GM12878 (cell line): ENCODE measurements at regions not wholly inside any gene's neighbourhood (a gene's known extent, or its start where the extent isn't known, plus 50 kb on each side); places are given as distances from the start of the nearest gene placed in this dataset.
"Not testable (repeated sequence)": the region's sequence is repeated elsewhere in the genome, so short reads cannot be mapped to it uniquely, and the experiment has no call there.

Experiments
- ATAC-seq: fragments of 200-7000 bp; cut with Tn5 transposase; 3 replicates; pipeline ENCODE4 v1.9.1; 2020; ENCODE audit warnings: mild to moderate bottlenecking, moderate library complexity
- BruUV-seq: library from RNA; stranded (reverse); fragments of 400-500 nt; replicated peaks from 2 replicates; lab custom pipeline; 2021; lab: Mats Ljungman, UMichigan
- CTCF ChIA-PET: fragments of 300-600 bp; sonication (Branson Sonifier 250); formaldehyde crosslinking; extraction: SDS; loops from one replicate; lab custom pipeline; 2021; ENCODE audit warnings: inconsistent platforms; lab: Yijun Ruan, JAX
- POLR2A ChIA-PET: fragments of 350-600 bp; formaldehyde crosslinking; extraction: SDS; loops from one replicate; lab custom pipeline; 2021; ENCODE audit warnings: inconsistent platforms; lab: Charles Lee
- RAD21 ChIA-PET: fragments of 300-600 bp; sonication (Branson Sonifier 250); formaldehyde crosslinking; loops from one replicate; lab custom pipeline; 2023; ENCODE audit warnings: antibody characterized with exemption; ENCODE audit not compliant: unreplicated experiment; lab: Charles Lee
- SMC1A ChIA-PET: fragments of 300-600 bp; sonication (Branson Sonifier 250); formaldehyde crosslinking; loops from one replicate; lab custom pipeline; 2023; ENCODE audit not compliant: unreplicated experiment, uncharacterized antibody; lab: Charles Lee
- DNase-seq: peaks from one replicate; pipeline ENCODE4 v3.0.0-alpha.2; 2011; ENCODE audit warnings: low read depth, low spot score
- FAIRE-seq: peaks from 3 replicates; lab custom pipeline; 2011; peaks lifted over from hg19 to GRCh38; lab: Jason Lieb, UNC
- H2AFZ ChIP-seq: 2 replicates; pipeline ENCODE4 v1.6.0; 2011; ENCODE audit warnings: low read depth, low read length, control low read depth; ENCODE audit not compliant: control insufficient read depth
- H3K27ac ChIP-seq: 2 replicates; pipeline ENCODE4 v1.5.1; 2011; ENCODE audit warnings: control low read depth; ENCODE audit not compliant: control insufficient read depth, insufficient read depth
- H3K27me3 ChIP-seq, 2 experiments: replicated peaks in 1 of 2; 2 replicates each; pipeline versions ENCODE4 v1.6.0 to v1.6.1; 2011; ENCODE audit warnings: low read length in 1 of 2; ENCODE audit not compliant: control insufficient read depth in 2 of 2, insufficient read depth in 2 of 2
- H3K36me3 ChIP-seq, 2 experiments: 2 replicates each; pipeline ENCODE4 v1.5.1; 2011; ENCODE audit warnings: low read length in 1 of 2; ENCODE audit not compliant: control insufficient read depth in 2 of 2, insufficient read depth in 2 of 2
- H3K4me1 ChIP-seq: 2 replicates; pipeline ENCODE4 v1.6.1; 2011; ENCODE audit warnings: mild to moderate bottlenecking, low read length, moderate library complexity, mixed read lengths; ENCODE audit not compliant: control insufficient read depth, insufficient read depth
- H3K4me2 ChIP-seq: 2 replicates; pipeline ENCODE4 v1.6.0; 2011; ENCODE audit warnings: control low read depth; ENCODE audit not compliant: control insufficient read depth, insufficient read depth
- H3K4me3 ChIP-seq: fragments of 200-600 bp; sonication (generic); 2 replicates; pipeline ENCODE4 v1.5.1; 2016
- H3K79me2 ChIP-seq: 2 replicates; pipeline ENCODE4 v1.6.0; 2011; ENCODE audit warnings: low read length; ENCODE audit not compliant: control insufficient read depth, insufficient read depth
- H3K9ac ChIP-seq: 2 replicates; pipeline ENCODE4 v1.8.0; 2011; ENCODE audit warnings: low read length, control low read depth, mixed read lengths; ENCODE audit not compliant: control insufficient read depth, insufficient read depth
- H3K9me3 ChIP-seq: replicated peaks from 3 replicates; pipeline ENCODE4 v1.5.1; 2011; ENCODE audit warnings: mild to moderate bottlenecking, low read length; ENCODE audit not compliant: control insufficient read depth, insufficient read depth
- H4K20me1 ChIP-seq: 2 replicates; pipeline ENCODE4 v1.6.0; 2011; ENCODE audit not compliant: control insufficient read depth, insufficient read depth
- CBFB ChIP-seq: IDR thresholded peaks from 2 replicates; pipeline ENCODE4 v1.6.1; 2016; ENCODE audit warnings: antibody characterized with exemption, low read depth
- FOS ChIP-seq: IDR thresholded peaks from 3 replicates; pipeline ENCODE4 v1.6.1; 2011; ENCODE audit warnings: borderline replicate concordance; ENCODE audit not compliant: insufficient read length; ENCODE audit errors: extremely low read depth
- FOXM1 ChIP-seq: IDR thresholded peaks from 2 replicates; pipeline ENCODE4 v1.6.1; 2012; ENCODE audit warnings: low read depth, mild to moderate bottlenecking, inconsistent platforms, low read length, moderate library complexity
- GABPA ChIP-seq: IDR thresholded peaks from 2 replicates; pipeline ENCODE4 v1.6.1; 2014; ENCODE audit warnings: antibody characterized with exemption, low read depth, mild to moderate bottlenecking, inconsistent platforms
- MEF2B ChIP-seq: fragments of 450-650 bp; IDR thresholded peaks from 2 replicates; pipeline ENCODE4 v1.6.1; 2018; ENCODE audit warnings: mild to moderate bottlenecking, moderate library complexity; ENCODE audit not compliant: partially characterized antibody, poor library complexity, severe bottlenecking
- PAX5 ChIP-seq: IDR thresholded peaks from 2 replicates; pipeline ENCODE4 v1.6.1; 2011; ENCODE audit warnings: low read depth, low read length, borderline replicate concordance
- RB1 ChIP-seq: fragments of 450-650 bp; formaldehyde crosslinking; IDR thresholded peaks from 2 replicates; pipeline ENCODE4 v1.6.1; 2017; ENCODE audit warnings: mild to moderate bottlenecking, borderline replicate concordance
- RFX5 ChIP-seq: IDR thresholded peaks from 2 replicates; pipeline ENCODE4 v1.6.1; 2011; ENCODE audit warnings: low read depth, low read length, improper control_type of control experiment
- ZBTB33 ChIP-seq: fragments of 450-650 bp; IDR thresholded peaks from 2 replicates; pipeline ENCODE4 v1.6.1; 2017; ENCODE audit warnings: mild to moderate bottlenecking
- WGBS: methylation state at CpG from one replicate; pipeline ENCODE4 v1.1.6; 2016; ENCODE audit warnings: low lambda C conversion rate; ENCODE audit not compliant: insufficient replicate concordance, insufficient coverage; ENCODE audit errors: missing lambda C conversion rate; 5-methylcytosine and 5-hydroxymethylcytosine counted together
- in situ Hi-C: fragments of 300-500 bp; cut with MboI; formaldehyde crosslinking; loops from 9 replicates; pipeline ENCODE4 v1.14.3; 2018; ENCODE audit warnings: mixed read lengths
- intact Hi-C: fragments of 100-400 bp; cut with micrococcal nuclease; formaldehyde crosslinking; loops from one replicate; pipeline ENCODE4 v1.14.2; 2022; ENCODE audit not compliant: unreplicated experiment
- TF ChIP-seq, protein P1 (sequence below): IDR thresholded peaks from 2 replicates; pipeline ENCODE4 v1.6.1; 2012; ENCODE audit warnings: low read length, inconsistent platforms
- TF ChIP-seq, protein P2 (sequence below): fragments of 450-650 bp; IDR thresholded peaks from 2 replicates; pipeline ENCODE4 v1.6.1; 2014; ENCODE audit warnings: mild to moderate bottlenecking
- TF ChIP-seq, protein P3 (sequence below): fragments of 450-650 bp; formaldehyde crosslinking; IDR thresholded peaks from 2 replicates; pipeline ENCODE4 v1.5.0; 2022; ENCODE audit warnings: mild to moderate bottlenecking, missing genetic modification characterization

DNA sequence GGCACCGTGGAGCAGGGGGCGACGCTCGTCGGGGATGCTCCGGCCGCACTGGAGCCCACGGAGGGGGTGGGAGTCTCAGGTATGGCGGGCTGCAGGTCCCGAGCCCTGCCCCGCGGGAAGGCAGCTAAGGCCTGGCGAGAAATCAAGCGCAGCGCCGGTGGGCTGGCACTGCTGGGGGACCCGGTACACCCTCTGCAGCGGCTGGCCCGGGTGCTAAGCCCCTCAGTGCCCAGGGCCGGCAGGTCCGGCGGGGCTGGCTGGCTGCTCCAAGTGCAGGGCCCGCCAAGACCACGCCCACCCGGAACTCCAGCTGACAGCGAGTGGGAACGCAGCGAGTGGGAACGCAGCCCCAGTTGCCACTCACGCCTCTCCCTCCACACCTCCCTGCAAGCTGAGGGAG is 676.4 kb downstream of the SI start:
- SMC1A ChIA-PET: no interaction called here
- WGBS: 59% methylated on average over 27 of the region's 30 CpGs
- no peak overlapping the region for H3K9ac ChIP-seq
- no peaks in the 10 kb centered on the region for H3K9me3 ChIP-seq
- no peak overlapping the region for H3K27ac ChIP-seq
- H3K36me3 ChIP-seq: no peaks in the 10 kb centered on the region
- intact Hi-C loops (no loop called here), in situ Hi-C loops (no loop called here)
- H4K20me1 ChIP-seq: no peaks in the 10 kb centered on the region
- BruUV-seq: no TSS peak
- no peaks in the 10 kb centered on the region for H3K4me1 ChIP-seq
- no peak overlapping the region for H2AFZ ChIP-seq
- H3K4me2 ChIP-seq: no peak overlapping the region
- FAIRE-seq: no peak
- no peaks in the 10 kb centered on the region for H3K79me2 ChIP-seq
- H3K27me3 ChIP-seq: no peaks in the 10 kb centered on the region
- no peak for DNase-seq
- no peak for ATAC-seq
- CTCF ChIA-PET: no interaction called here
- TF ChIP-seq CBFB (no peak), PAX5 (no peak), GABPA (no peak), ZBTB33 (no peak), FOXM1 (no peak), RB1 (no peak), FOS (no peak), MEF2B (no peak), RFX5 (no peak)
- TF ChIP-seq, protein P1, sequence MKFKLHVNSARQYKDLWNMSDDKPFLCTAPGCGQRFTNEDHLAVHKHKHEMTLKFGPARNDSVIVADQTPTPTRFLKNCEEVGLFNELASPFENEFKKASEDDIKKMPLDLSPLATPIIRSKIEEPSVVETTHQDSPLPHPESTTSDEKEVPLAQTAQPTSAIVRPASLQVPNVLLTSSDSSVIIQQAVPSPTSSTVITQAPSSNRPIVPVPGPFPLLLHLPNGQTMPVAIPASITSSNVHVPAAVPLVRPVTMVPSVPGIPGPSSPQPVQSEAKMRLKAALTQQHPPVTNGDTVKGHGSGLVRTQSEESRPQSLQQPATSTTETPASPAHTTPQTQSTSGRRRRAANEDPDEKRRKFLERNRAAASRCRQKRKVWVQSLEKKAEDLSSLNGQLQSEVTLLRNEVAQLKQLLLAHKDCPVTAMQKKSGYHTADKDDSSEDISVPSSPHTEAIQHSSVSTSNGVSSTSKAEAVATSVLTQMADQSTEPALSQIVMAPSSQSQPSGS: no peak
- TF ChIP-seq, protein P2, sequence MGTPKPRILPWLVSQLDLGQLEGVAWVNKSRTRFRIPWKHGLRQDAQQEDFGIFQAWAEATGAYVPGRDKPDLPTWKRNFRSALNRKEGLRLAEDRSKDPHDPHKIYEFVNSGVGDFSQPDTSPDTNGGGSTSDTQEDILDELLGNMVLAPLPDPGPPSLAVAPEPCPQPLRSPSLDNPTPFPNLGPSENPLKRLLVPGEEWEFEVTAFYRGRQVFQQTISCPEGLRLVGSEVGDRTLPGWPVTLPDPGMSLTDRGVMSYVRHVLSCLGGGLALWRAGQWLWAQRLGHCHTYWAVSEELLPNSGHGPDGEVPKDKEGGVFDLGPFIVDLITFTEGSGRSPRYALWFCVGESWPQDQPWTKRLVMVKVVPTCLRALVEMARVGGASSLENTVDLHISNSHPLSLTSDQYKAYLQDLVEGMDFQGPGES: no peak
- TF ChIP-seq, protein P3, sequence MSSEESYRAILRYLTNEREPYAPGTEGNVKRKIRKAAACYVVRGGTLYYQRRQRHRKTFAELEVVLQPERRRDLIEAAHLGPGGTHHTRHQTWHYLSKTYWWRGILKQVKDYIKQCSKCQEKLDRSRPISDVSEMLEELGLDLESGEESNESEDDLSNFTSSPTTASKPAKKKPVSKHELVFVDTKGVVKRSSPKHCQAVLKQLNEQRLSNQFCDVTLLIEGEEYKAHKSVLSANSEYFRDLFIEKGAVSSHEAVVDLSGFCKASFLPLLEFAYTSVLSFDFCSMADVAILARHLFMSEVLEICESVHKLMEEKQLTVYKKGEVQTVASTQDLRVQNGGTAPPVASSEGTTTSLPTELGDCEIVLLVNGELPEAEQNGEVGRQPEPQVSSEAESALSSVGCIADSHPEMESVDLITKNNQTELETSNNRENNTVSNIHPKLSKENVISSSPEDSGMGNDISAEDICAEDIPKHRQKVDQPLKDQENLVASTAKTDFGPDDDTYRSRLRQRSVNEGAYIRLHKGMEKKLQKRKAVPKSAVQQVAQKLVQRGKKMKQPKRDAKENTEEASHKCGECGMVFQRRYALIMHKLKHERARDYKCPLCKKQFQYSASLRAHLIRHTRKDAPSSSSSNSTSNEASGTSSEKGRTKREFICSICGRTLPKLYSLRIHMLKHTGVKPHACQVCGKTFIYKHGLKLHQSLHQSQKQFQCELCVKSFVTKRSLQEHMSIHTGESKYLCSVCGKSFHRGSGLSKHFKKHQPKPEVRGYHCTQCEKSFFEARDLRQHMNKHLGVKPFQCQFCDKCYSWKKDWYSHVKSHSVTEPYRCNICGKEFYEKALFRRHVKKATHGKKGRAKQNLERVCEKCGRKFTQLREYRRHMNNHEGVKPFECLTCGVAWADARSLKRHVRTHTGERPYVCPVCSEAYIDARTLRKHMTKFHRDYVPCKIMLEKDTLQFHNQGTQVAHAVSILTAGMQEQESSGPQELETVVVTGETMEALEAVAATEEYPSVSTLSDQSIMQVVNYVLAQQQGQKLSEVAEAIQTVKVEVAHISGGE: no peak
- TF ChIP-seq, all 136 proteins: peak for 0
- RAD21 ChIA-PET: no interaction called here
- POLR2A ChIA-PET: no interaction called here
- no peak overlapping the region for H3K4me3 ChIP-seq

DNA sequence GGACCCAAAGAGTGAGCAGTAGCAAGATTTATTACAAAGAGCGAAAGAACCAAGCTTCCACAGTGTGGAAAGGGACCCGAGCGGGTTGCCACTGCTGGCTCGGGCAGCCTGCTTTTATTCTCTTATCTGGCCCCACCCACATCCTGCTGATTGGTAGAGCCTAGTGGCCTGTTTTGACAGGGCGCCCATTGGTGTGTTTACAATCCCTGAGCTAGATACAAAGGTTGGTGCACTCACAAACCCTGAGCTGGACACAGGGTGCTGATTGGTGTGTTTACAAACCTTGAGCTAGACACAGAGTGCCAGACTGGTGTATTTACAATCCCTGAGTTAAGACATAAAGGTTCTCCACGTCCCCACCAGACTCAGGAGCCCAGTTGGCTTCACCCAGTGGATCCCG is 676.9 kb downstream of the SI start:
- BruUV-seq, POLR2A ChIA-PET, H3K9me3 ChIP-seq, H3K27me3 ChIP-seq, ATAC-seq, FAIRE-seq, H3K9ac ChIP-seq, H2AFZ ChIP-seq, H3K36me3 ChIP-seq, H3K79me2 ChIP-seq, intact Hi-C loops, in situ Hi-C loops, DNase-seq, RAD21 ChIA-PET, H3K4me2 ChIP-seq, H4K20me1 ChIP-seq, H3K27ac ChIP-seq, H3K4me1 ChIP-seq, SMC1A ChIA-PET, H3K4me3 ChIP-seq: not testable (repeated sequence)
- WGBS: 51% methylated on average over 6 of the region's 7 CpGs
- CTCF ChIA-PET: interaction anchor here (1.1 kb wide), 1 partner anchor 9 kb away, joined by 4 read pairs; no protein-coding TSS in a partner anchor
